ENCODE measurements at regions not wholly inside any gene's neighbourhood (a gene's known extent, or its start where the extent isn't known, plus 50 kb on each side); places are given as distances from the start of the nearest gene placed in this dataset.

GRCh38 chr5:159814222-159814621 lies 102.1 kb upstream of the ADRA1B start:
- no peak overlapping the region for H3K27ac ChIP-seq
- TF ChIP-seq EZH2phosphoT487 (IDR thresholded peaks at IDR 0.05; ENCODE audit: insufficient read depth, low read depth) = no peak
- no peak for TF ChIP-seq EZH2 (IDR thresholded peaks at IDR 0.05; ENCODE audit: insufficient read depth, poor library complexity, severe bottlenecking)
- H3F3A ChIP-seq (ENCODE audit: insufficient read depth) = no peaks in the 10 kb centered on the region
- H3K9ac ChIP-seq = no peak overlapping the region
- H4K20me1 ChIP-seq (ENCODE audit: insufficient read depth) = no peaks in the 10 kb centered on the region
- H3K36me3 ChIP-seq (ENCODE audit: low read depth) = no peaks in the 10 kb centered on the region
- H3K4me2 ChIP-seq (ENCODE audit: unreplicated experiment) = no peak overlapping the region
- DNase-seq = no peak
- H2AFZ ChIP-seq = no peak overlapping the region
- H3K9me2 ChIP-seq (ENCODE audit: insufficient read depth) = no peaks in the 10 kb centered on the region
- 0 out of 2 replicates have a peak, but pooled peaks cover 6% of the 10 kb centered on the region for H3K4me1 ChIP-seq (ENCODE audit: insufficient read depth)
- WGBS, 2 experiments (ENCODE audit: low coverage in 1 of 2, low lambda C conversion rate in 2 of 2, missing lambda C conversion rate in 2 of 2) = 94 to 98% methylated on average over 3 of the region's 3 CpGs
- no peaks in the 10 kb centered on the region for H3K9me3 ChIP-seq (ENCODE audit: low read depth)
- H3K79me2 ChIP-seq (ENCODE audit: insufficient read depth) = no peaks in the 10 kb centered on the region
- in situ Hi-C loops (cut with MboI) = no loop called here
- no peaks in the 10 kb centered on the region for H3K27me3 ChIP-seq (replicated peaks; ENCODE audit: insufficient read depth)
- H3K4me3 ChIP-seq = no peak overlapping the region

GRCh38 chr5:159814805-159815585 lies 101.3 kb upstream of the ADRA1B start:
- H3K9me2 ChIP-seq (ENCODE audit: insufficient read depth) = no peaks in the 10 kb centered on the region
- H3K36me3 ChIP-seq (ENCODE audit: low read depth) = no peaks in the 10 kb centered on the region
- H3K4me1 ChIP-seq (ENCODE audit: insufficient read depth) = peaks cover 10% of the 10 kb centered on the region; the same call in 1 of the 2 replicates
- no peaks in the 10 kb centered on the region for H3K79me2 ChIP-seq (ENCODE audit: insufficient read depth)
- DNase-seq = peak; percentile 47
- H4K20me1 ChIP-seq (ENCODE audit: insufficient read depth) = no peaks in the 10 kb centered on the region
- H2AFZ ChIP-seq = no peak overlapping the region
- no peak overlapping the region for H3K4me2 ChIP-seq (ENCODE audit: unreplicated experiment)
- H3K9ac ChIP-seq = no peak overlapping the region
- no peak overlapping the region for H3K27ac ChIP-seq
- H3K27me3 ChIP-seq (replicated peaks; ENCODE audit: insufficient read depth) = no peaks in the 10 kb centered on the region
- TF ChIP-seq EZH2 (IDR thresholded peaks at IDR 0.05; ENCODE audit: insufficient read depth, poor library complexity, severe bottlenecking) (no peak), EZH2phosphoT487 (IDR thresholded peaks at IDR 0.05; ENCODE audit: insufficient read depth, low read depth) (no peak)
- in situ Hi-C loops (cut with MboI) = no loop called here
- H3F3A ChIP-seq (ENCODE audit: insufficient read depth) = no peaks in the 10 kb centered on the region
- 79 to 85% methylated on average over 4 of the region's 4 CpGs for WGBS, 2 experiments (ENCODE audit: low coverage in 1 of 2, low lambda C conversion rate in 2 of 2, missing lambda C conversion rate in 2 of 2)
- H3K9me3 ChIP-seq (ENCODE audit: low read depth) = no peaks in the 10 kb centered on the region
- no peak overlapping the region for H3K4me3 ChIP-seq

- Histone ChIP-seq H3F3A (ENCODE audit: insufficient read depth) (no peaks in the 10 kb centered on the region), H3K9me3 (ENCODE audit: low read depth) (no peaks in the 10 kb centered on the region), H3K4me2 (ENCODE audit: unreplicated experiment) (no peak overlapping the region), H3K9me2 (ENCODE audit: insufficient read depth) (no peaks in the 10 kb centered on the region), H3K27ac (no peak overlapping the region), H3K9ac (no peak overlapping the region), H3K27me3 (replicated peaks; ENCODE audit: insufficient read depth) (no peaks in the 10 kb centered on the region), H3K36me3 (ENCODE audit: low read depth) (no peaks in the 10 kb centered on the region), H2AFZ (no peak overlapping the region), H3K79me2 (ENCODE audit: insufficient read depth) (no peaks in the 10 kb centered on the region), H4K20me1 (ENCODE audit: insufficient read depth) (no peaks in the 10 kb centered on the region), H3K4me1 (ENCODE audit: insufficient read depth) (peaks cover 11% of the 10 kb centered on the region; the same call in 1 of the 2 replicates), H3K4me3 (no peak overlapping the region)
- peak; percentile 34 for DNase-seq
- 78 to 82% methylated on average over 5 of the region's 5 CpGs for WGBS, 2 experiments (ENCODE audit: low coverage in 1 of 2, low lambda C conversion rate in 2 of 2, missing lambda C conversion rate in 2 of 2)
- TF ChIP-seq EZH2 (IDR thresholded peaks at IDR 0.05; ENCODE audit: insufficient read depth, poor library complexity, severe bottlenecking) (no peak), EZH2phosphoT487 (IDR thresholded peaks at IDR 0.05; ENCODE audit: insufficient read depth, low read depth) (no peak)
- in situ Hi-C loops (cut with MboI) = no loop called here
Measured at GRCh38 chr5:159817262-159818029, 98.8 kb upstream of the ADRA1B start.

DNA sequence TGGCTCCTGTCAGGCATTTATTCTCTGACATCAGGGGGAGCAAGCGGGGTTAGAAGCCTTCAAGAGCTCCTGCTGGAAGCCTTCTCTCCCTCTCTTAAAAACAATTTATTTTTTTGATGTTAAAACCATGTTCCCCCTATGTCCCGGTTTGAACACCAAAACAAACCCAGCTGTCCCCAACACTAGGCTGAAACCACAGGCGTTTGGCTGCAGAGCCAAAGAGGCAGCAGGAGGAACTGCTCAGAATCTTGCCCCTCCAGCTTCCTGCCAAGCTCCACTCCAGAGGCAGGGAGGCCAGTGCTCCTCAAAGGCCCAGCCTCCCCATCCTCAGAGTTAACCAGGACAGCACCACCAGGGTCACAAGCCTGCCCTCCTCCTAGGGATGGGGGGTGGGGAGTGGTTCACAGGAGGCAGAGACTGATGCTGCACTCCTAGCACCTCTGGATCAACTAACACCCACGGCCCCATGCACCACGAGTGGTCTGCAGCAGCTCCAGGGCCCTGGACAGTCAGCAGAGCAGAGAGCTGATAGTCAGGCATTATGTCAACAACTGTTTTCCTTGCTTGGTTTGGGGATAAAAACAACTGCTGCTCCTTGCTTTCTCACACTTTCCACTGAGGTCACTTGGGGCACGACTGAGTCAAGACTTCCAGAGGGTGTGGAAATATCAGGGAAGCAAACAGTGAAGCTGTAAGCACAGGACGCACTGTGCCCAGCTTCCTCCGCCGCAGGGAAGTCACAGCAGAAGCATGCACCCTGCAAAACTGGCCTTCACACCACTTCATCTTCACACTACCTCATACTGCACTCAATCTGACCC lies 96.5 kb upstream of the ADRA1B start:
- in situ Hi-C loops (cut with MboI) = no loop called here
- Histone ChIP-seq H3K27me3 (replicated peaks; ENCODE audit: insufficient read depth) (no peaks in the 10 kb centered on the region), H2AFZ (no peak overlapping the region), H4K20me1 (ENCODE audit: insufficient read depth) (no peaks in the 10 kb centered on the region), H3K9me3 (ENCODE audit: low read depth) (no peaks in the 10 kb centered on the region), H3F3A (ENCODE audit: insufficient read depth) (0 out of 2 replicates have a peak, but pooled peaks cover 4% of the 10 kb centered on the region), H3K4me1 (ENCODE audit: insufficient read depth) (peaks cover 17% of the 10 kb centered on the region), H3K27ac (no peak overlapping the region), H3K4me2 (ENCODE audit: unreplicated experiment) (no peak overlapping the region), H3K9ac (no peak overlapping the region), H3K79me2 (ENCODE audit: insufficient read depth) (no peaks in the 10 kb centered on the region), H3K9me2 (ENCODE audit: insufficient read depth) (no peaks in the 10 kb centered on the region), H3K36me3 (ENCODE audit: low read depth) (no peaks in the 10 kb centered on the region), H3K4me3 (no peak overlapping the region)
- WGBS, 2 experiments (ENCODE audit: low coverage in 1 of 2, low lambda C conversion rate in 2 of 2, missing lambda C conversion rate in 2 of 2) = 32 to 36% methylated on average over 9 of the region's 9 CpGs
- no peak for TF ChIP-seq EZH2 (IDR thresholded peaks at IDR 0.05; ENCODE audit: insufficient read depth, poor library complexity, severe bottlenecking)
- TF ChIP-seq EZH2phosphoT487 (IDR thresholded peaks at IDR 0.05; ENCODE audit: insufficient read depth, low read depth) = no peak
- peak; percentile 82 for DNase-seq

Data from GM23248 (cell line).